ENCODE measurements at regions not wholly inside any gene's neighbourhood (a gene's known extent, or its start where the extent isn't known, plus 50 kb on each side); places are given as distances from the start of the nearest gene placed in this dataset.

- DNase-seq = no peak
These were observed 697.0 kb downstream of the SORCS1 start for GRCh38 chr10:106467506-106467905.

GRCh38 chr10:106457522-106457921 lies 707.0 kb downstream of the SORCS1 start:
- DNase-seq = no peak

- DNase-seq = no peak
These were observed 710.3 kb downstream of the SORCS1 start for GRCh38 chr10:106454233-106454632.

- DNase-seq = no peak
These were observed 713.5 kb downstream of the SORCS1 start for GRCh38 chr10:106450966-106451365.

GRCh38 chr10:106446920-106447319 lies 717.6 kb downstream of the SORCS1 start:
- no peak for DNase-seq

GRCh38 chr10:106442223-106442622 lies 722.3 kb downstream of the SORCS1 start:
- no peak for DNase-seq

GRCh38 chr10:106440767-106441166 lies 723.7 kb downstream of the SORCS1 start:
- no peak for DNase-seq

- DNase-seq = no peak
These were observed 724.2 kb downstream of the SORCS1 start for GRCh38 chr10:106440355-106440754.

GRCh38 chr10:106439366-106439765 lies 725.1 kb downstream of the SORCS1 start:
- DNase-seq = no peak

- DNase-seq = no peak
These were observed 726.1 kb downstream of the SORCS1 start for GRCh38 chr10:106438386-106438785.

GRCh38 chr10:106436123-106436715 lies 728.3 kb downstream of the SORCS1 start:
- DNase-seq = no peak

- DNase-seq = no peak
These were observed 729.4 kb downstream of the SORCS1 start for GRCh38 chr10:106435081-106435480.

GRCh38 chr10:106424981-106425380 lies 739.5 kb downstream of the SORCS1 start:
- no peak for DNase-seq

- no peak for DNase-seq
These were observed 740.5 kb downstream of the SORCS1 start for GRCh38 chr10:106424054-106424453.

GRCh38 chr10:106410331-106410730 lies 754.2 kb downstream of the SORCS1 start:
- no peak for DNase-seq

- no peak for DNase-seq
These were observed 759.4 kb downstream of the SORCS1 start for GRCh38 chr10:106405141-106405540.

- no peak for DNase-seq
These were observed 762.0 kb downstream of the SORCS1 start for GRCh38 chr10:106402458-106402857.

GRCh38 chr10:106401967-106402366 lies 762.5 kb downstream of the SORCS1 start:
- no peak for DNase-seq

GRCh38 chr10:106401161-106401560 lies 763.3 kb downstream of the SORCS1 start:
- DNase-seq = no peak

GRCh38 chr10:106399112-106399511 lies 765.4 kb downstream of the SORCS1 start:
- no peak for DNase-seq

- DNase-seq = no peak
These were observed 768.3 kb downstream of the SORCS1 start for GRCh38 chr10:106396192-106396591.

- DNase-seq = no peak
These were observed 769.3 kb downstream of the SORCS1 start for GRCh38 chr10:106395041-106395749.

- DNase-seq = no peak
These were observed 771.7 kb downstream of the SORCS1 start for GRCh38 chr10:106392778-106393177.

GRCh38 chr10:106387063-106387462 lies 777.4 kb downstream of the SORCS1 start:
- DNase-seq = no peak

All from left kidney (tissue), 1 donor.